Glomerular visceral epithelial cell (primary cell): ENCODE measurements at regions not wholly inside any gene's neighbourhood (a gene's known extent, or its start where the extent isn't known, plus 50 kb on each side); places are given as distances from the start of the nearest gene placed in this dataset.

Experiments
- DNase-seq: peaks from one replicate; pipeline ENCODE4 v3.0.0-alpha.2; 2016; ENCODE audit errors: extremely low spot score

- no peak for DNase-seq
Measured at GRCh38 chr3:165455793-165456192, 259.6 kb upstream of the SLITRK3 start.

GRCh38 chr3:165455360-165455759 lies 259.2 kb upstream of the SLITRK3 start:
- no peak for DNase-seq

- DNase-seq: no peak
Measured at GRCh38 chr3:165451371-165452070, 255.3 kb upstream of the SLITRK3 start.

- no peak for DNase-seq
Measured at GRCh38 chr3:165446555-165446954, 250.4 kb upstream of the SLITRK3 start.

GRCh38 chr3:165444745-165445144 lies 248.6 kb upstream of the SLITRK3 start:
- no peak for DNase-seq

- no peak for DNase-seq
Measured at GRCh38 chr3:165443664-165444063, 247.5 kb upstream of the SLITRK3 start.

GRCh38 chr3:165442061-165442460 lies 245.9 kb upstream of the SLITRK3 start:
- no peak for DNase-seq

GRCh38 chr3:165440380-165440779 lies 244.2 kb upstream of the SLITRK3 start:
- no peak for DNase-seq

- DNase-seq: no peak
Measured at GRCh38 chr3:165439765-165440164, 243.6 kb upstream of the SLITRK3 start.

GRCh38 chr3:165434516-165434915 lies 238.3 kb upstream of the SLITRK3 start:
- DNase-seq: no peak

GRCh38 chr3:165406425-165406824 lies 210.2 kb upstream of the SLITRK3 start:
- DNase-seq: no peak

GRCh38 chr3:165404357-165405027 lies 208.3 kb upstream of the SLITRK3 start:
- DNase-seq: no peak

- no peak for DNase-seq
Measured at GRCh38 chr3:165403666-165404065, 207.5 kb upstream of the SLITRK3 start.

GRCh38 chr3:165395188-165395587 lies 199.0 kb upstream of the SLITRK3 start:
- DNase-seq: no peak

GRCh38 chr3:165393461-165393860 lies 197.3 kb upstream of the SLITRK3 start:
- DNase-seq: no peak

- no peak for DNase-seq
Measured at GRCh38 chr3:165390166-165390565, 194.0 kb upstream of the SLITRK3 start.

- DNase-seq: no peak
Measured at GRCh38 chr3:165389653-165390052, 193.5 kb upstream of the SLITRK3 start.

- DNase-seq: no peak
Measured at GRCh38 chr3:165389064-165389463, 192.9 kb upstream of the SLITRK3 start.

GRCh38 chr3:165383381-165383780 lies 187.2 kb upstream of the SLITRK3 start:
- no peak for DNase-seq

GRCh38 chr3:165382672-165383071 lies 186.5 kb upstream of the SLITRK3 start:
- DNase-seq: no peak

GRCh38 chr3:165378761-165379160 lies 182.6 kb upstream of the SLITRK3 start:
- no peak for DNase-seq

- DNase-seq: no peak
Measured at GRCh38 chr3:165359005-165359404, 162.8 kb upstream of the SLITRK3 start.

GRCh38 chr3:165355316-165355715 lies 159.1 kb upstream of the SLITRK3 start:
- DNase-seq: no peak

- no peak for DNase-seq
Measured at GRCh38 chr3:165347526-165347925, 151.3 kb upstream of the SLITRK3 start.
